HG03095 (cell line): ENCODE measurements at regions not wholly inside any gene's neighbourhood (a gene's known extent, or its start where the extent isn't known, plus 50 kb on each side); places are given as distances from the start of the nearest gene placed in this dataset.

ENCODE experiments used
- ATAC-seq: cut with Tn5 transposase; IDR thresholded peaks from one replicate; pipeline ENCODE4 v1.9.1; 2021; ENCODE audit warnings: moderate library complexity; ENCODE audit not compliant: unreplicated experiment

DNA sequence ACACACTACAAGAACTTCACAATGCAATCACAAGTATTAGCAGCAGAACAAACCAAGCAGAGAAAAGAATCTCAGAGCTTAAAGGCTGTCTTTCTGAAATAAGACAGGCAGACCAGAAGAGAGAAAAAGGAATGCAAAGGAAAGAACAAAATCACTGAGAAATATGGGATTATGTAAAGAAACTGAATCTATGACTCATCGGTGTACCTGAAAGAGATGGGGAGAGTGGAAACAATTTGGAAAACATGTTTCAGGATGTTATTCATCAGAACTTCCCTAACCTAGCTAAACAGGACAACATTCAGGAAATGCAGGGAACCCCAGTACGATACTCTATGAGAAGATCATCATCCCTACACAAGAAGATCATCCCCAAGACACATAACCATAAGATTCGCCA, 499.0 kb upstream of the CHAC2 start:
- ATAC-seq: no peak

DNA sequence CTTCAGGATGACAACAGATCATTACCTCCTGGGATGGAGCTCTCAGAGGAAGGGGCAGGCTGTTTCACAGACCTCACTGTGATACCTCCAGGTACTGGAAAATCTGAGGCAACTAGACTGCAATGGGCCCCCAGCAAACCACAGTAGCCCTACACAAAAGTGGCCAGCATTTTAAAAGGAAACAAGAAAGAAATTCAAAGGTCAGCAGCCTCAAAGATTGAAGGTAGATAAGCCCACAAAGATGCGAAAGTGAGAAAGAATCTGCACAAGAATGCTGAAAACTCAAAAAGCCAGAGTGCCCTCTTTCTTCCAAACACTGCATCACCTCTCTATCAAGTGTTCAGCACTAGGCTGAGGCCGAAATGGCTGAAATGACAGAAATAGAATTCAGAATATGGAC, 499.5 kb upstream of the CHAC2 start:
- ATAC-seq: no peak

DNA sequence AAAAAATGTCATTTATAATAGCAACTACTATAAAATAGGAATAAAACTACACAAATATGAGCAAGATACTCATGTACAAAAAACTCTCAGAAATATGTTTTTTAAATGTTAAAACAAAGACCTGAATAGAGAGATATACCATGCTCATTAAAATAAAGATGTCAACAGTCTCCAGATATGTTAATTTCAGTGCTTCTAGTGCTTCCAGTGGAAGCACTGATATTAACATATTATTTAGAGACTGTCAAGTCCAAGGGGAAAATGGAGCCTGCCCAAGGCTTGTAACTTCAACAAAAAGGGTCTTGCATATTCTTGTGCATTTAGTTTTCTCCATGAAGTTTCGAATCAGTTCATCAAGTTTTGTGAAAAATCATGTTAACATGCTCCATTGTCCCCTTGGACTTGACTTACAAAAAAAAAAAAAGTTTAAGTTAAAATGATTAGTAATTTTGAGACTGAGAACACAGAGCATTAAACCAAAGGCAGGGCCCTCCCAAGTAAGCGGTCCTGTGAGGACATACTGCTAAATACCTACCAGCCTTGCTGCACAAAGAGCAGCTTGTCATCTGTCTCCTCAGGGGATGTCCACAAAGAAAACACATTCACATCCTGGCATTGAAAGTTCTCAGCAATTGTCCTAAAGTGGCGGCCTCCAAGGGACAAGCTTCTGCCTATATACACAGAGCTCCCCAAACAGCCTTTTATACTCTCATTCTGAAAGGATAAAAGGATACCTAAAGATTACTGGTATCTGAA, 501.9 kb upstream of the CHAC2 start:
- ATAC-seq: no peak

DNA sequence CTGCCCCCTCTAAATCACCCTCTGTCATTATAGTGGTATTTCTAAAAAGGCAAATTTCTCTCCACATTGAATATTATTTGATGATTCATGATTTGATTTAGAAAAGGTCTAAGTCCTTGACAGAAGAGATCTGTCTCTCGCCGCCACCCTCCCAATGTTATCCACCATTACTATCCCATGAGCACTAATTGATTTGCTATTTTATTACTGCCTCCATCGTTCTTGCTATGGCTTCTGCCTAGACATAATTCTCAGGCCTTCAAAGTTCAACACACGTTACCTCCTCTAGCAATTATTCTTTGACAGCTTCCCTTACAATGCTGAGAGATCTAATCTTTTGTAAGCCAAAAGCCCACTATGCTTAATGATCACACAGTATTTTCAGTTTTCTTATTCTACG, 507.0 kb upstream of the CHAC2 start:
- no peak for ATAC-seq

DNA sequence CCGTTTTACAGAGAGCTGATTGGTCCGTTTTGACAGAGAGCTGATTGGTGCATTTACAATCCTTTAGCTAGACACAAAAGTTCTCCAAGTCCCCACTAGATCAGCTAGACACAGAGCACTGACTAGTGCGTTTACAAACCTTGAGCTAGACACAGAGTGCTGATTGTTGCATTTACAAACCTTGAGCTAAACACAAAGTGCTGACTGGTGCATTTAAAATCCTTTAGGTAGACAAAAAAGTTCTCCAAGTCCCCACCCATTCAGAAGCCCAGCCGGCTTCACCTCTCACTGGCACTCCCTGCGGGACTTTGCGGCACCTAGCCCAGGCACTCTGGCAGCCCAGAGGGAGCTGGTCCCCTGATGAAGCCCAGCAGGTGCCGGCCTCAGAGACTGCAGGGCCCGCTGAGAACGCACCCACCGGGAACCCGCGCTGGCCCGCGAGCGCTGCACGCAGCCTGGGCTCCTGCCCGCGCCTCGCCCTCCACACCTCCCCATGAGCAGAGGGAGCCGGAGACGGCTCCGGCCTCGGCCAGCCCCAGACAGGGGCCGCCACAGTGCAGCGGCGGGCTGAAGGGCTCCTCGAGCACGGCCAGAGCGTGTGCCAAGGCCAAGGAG, 508.1 kb upstream of the CHAC2 start:
- no peak for ATAC-seq

DNA sequence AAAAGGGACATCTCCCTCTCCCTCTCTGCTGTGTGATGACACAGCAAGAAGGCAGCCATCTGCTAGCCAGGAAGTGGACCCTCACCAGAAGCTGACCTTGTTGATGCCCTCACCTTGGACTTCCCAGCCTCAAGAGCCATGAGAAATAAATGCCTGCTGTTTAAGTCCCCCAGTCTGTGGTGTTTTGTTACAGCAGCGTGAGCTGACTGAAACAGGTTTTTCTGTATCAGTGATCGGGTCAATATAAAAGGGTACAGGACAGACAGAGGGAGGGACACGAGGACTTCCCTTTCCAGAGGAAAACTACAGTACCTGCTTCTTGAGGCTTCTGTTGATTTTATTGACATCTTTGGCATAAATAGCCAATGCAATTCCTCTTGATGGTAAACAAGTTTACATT, 510.3 kb upstream of the CHAC2 start:
- no peak for ATAC-seq

DNA sequence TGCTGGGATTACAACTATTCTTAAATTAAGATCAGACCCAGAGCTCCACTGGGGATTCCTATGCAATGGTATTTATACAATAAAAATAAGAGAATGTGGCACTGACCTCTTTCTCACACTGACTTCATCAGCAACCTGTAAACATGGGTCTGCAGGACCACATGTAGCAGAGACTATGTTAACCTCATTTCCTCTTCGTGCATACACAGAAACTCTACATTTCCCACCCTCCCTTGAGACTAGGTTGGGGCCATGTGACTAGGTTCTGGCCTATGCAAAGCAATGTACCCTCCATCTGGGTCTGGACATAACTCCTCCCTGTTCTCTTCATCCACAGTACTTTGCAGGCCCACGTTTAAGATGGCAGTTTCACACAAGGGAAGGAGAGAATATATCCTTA, 514.4 kb upstream of the CHAC2 start:
- no peak for ATAC-seq

DNA sequence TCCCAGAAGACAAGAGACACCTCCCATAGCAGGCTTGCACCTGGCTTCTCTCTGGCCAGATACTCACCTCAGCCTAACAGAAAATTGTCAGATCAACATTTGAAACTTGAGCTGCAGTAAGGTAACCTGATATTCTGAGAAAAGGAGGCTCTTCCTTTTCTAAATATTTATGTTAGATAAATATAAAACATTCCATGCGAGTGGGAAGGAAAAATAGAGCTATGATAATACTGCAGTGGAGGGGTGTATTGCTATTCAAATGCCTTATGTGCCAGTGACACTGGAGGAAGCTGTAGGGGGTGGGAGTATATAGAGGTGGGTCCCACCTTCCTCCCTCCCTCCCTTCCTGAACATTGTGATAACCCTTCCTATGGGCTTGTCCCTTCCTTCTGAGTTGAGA, 515.5 kb upstream of the CHAC2 start:
- no peak for ATAC-seq

DNA sequence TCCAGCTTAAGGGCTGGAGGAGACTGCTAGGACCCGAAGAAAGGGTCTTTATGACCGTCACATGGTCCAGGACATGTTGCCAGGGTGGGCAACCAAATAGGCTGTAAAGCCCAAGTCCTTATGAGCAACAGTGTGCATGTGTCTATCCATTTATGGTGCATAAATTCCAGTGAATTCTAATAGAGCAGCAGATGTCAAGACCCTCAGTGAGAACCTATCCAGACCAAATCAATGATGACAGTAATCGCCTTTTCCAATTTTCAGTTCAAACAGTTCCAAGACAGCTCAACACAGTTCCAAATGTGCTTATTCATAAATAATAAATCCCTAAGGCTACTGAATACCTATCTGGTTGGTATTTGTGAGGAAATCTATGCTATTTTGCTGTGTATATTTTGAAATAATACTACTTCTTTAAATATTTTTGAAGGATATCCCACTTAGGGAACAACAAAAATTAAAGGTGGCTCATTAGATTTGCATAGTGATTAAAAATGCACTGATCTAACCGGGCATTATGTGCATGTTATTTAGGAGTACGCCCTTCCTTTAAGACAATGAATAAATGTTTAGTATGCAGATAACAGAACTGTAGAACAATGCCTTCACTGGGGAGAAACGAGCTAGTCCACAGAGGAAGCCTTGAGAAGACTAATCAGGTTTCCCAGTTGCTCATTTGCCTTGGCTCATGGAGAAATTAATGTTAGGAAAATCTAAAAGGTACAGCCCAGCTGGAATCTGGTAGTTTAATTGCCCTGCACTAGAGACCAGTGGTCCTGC, 519.5 kb upstream of the CHAC2 start:
- no peak for ATAC-seq

DNA sequence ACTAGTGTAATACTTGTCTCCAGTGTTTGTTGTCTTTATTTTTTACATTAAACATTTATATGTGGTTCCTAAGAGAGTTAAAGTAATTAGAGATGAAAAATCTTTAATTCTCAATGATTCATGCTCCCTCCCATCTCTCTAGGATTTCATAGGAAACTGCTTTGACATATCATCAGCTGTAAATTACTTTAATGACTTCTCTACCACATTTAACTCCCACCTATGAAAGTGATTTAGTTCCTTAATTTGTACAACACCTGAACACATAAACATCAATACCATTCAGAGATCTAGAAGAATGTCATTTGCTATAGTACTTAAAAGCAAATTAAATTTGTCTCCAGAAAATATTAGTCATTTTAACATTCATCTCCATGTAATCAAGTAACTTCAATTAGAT, 524.2 kb upstream of the CHAC2 start:
- ATAC-seq: no peak

DNA sequence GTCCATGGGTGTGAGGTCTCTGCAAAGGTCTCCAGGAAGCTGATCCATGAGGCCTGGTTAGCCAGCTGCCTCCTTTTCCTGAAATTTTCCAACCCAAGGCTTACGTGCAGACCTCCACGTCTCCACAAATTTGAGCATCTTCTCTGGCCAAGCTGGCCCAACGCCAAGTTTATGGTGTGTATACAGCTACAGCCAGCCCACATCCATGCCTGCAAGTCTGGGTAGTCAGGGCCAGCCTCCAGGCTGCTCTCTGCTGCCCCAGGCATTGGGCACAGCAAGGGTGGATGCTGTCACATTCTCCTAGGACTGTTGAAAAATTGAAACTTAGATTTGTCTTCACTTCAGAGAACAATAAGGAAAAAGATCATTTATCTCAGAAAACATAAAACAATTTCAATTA, 525.5 kb upstream of the CHAC2 start:
- ATAC-seq: no peak

DNA sequence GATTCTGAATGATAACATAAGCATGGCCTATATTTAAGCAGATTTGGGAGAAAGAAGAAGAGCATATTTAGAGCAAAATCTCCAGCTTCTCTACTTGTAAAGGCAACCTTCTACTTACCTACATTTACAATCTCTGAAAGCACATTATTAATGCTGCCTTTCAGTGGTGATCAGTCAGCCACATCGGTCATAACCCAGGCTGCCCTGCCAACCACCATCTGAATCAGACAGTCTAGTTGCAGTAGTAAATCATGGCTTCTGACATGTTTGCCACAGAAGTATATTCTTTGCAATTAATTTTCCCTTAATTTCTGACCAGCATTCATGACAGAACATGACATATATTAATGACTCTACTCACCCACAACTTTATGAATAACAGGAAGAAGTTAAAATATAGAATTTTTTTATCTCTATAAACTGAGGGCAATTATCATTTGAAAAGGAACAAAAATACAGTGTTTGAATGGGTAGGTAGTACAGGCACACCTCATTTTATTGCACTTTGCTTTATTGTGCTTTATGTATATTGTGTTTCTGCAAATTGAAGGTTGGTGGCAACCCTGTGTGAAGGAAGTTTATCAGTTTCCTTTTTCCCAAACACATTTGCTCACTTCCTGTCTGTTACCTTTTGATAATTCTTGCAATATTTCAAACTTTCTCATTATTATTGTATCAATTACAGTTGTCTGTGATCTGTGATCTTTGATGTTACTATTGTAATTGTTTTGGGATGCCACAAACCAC, 531.6 kb upstream of the CHAC2 start:
- no peak for ATAC-seq

DNA sequence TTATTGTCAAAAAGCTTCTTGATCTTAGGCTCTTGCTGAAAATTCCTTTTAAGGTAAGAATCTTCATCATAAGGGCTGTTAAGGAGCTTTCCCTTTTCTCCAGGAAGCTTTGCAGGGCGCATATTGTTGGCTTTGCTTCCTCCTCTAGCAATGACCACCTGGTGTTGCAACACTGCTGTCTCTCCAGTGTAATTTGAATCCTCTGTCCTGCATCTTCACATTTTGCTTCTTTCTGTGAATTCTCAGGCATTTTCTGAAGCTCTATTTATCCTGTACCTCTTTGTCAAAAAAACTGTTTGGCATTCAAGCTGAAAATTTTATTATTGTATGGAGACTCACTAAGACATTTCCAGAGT, 533.1 kb upstream of the CHAC2 start:
- no peak for ATAC-seq

DNA sequence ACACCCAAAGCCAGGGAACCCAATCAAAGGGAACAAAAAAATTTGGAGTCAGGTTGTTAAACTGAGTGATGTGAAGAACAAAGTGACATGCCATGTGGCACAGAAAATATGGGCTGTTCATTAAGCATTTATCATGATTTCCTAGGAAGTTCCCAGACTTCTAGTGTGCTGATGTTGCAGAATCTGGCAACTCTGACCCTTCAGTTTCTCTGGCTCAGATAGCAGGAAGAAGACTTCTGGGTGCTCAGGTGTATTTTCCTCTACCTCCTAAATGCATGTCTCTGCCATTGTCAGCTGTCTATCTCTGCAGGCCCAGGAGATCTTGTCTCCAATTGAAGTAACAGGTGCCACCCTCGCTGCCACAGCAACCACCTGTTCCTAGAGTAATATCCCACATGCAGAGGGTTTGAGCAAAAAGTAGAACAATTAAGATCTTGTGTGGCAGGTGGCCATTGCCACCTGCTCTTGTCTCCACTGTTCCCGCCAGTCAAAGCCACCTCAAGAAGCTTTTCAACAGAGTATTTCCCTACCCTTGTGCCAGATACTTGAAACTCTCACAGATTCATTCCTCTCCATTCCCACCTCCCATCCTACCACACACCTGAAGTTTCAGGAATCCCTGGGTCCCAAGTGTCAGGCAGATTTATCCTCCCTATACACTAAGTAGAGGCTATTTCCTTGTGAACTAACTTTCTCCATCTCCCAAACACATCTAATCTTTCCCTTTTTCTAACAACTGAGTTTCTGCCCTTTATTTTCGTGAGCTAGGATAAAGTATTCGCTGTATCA, 533.7 kb upstream of the CHAC2 start:
- no peak for ATAC-seq

DNA sequence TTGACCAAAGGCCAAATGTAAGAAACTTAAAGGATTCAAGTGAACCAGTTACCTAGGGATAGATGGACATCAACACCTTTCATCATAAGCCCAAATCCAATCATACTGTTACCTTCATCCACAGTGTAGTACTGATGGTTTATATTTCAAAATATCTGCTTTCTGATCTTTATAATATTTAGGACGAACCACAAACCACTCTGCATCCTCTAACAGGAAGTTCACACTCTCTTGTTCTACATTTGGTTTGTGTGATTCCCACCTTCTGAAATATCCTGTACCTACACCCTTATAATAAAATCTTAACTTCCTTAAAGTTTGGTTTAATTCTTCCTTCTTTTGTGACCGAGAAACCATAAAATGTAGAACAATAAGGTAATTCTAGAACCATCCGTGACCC, 535.7 kb upstream of the CHAC2 start:
- ATAC-seq: no peak

DNA sequence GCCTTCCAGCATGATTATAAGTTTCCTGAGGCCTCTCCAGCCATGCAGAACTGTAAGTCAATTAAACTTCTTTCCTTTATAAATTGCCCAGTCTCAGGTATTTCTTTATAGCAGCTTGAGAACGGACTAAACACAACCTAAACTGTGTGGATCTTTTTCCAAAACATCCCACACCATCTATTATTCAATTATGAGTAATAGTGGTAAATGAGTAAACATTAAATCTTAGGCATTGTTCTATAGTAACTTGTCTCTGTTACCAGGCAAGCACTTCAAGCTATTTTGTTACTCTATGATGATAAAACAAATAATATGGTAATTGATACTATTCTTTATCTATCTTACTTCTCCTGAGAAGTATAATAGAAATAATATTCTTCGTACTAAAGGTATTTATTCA, 536.9 kb upstream of the CHAC2 start:
- no peak for ATAC-seq

DNA sequence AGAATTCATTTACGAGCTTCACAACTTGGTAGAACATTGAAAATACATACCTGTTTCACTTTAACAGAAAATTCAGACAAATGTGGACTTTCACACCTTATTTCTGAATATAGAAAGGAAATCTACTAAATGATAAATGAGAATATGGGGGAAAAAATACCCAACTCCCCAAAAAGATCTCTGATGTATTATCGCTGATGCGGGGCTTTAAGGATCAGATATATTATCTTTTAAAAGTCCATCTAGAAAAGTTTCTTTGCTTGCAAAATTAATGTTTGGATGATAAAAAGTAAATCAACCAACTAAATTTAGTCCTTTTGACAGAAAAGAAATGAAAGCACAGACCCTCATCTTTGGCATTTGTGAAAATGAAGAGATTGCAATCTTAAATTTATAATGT, 540.1 kb upstream of the CHAC2 start:
- ATAC-seq: no peak

DNA sequence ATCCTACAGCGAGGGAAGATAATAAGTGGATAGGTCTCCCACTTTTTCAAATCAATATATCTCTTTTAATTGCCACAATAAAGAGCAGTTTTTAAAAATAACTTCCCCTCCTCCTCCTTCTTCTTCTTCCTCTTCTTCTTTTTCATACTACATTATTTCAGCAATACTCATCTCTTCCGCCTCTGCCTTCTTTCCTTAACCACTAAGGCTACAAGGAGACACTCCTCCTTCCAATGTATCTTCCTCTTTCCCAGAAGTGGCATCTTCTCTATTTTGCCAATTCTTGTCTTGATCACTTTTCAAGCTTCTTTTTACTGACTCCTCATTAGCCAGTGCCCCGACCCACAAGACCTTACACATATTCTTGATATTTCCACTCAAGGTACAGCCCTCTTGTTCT, 546.6 kb upstream of the CHAC2 start:
- no peak for ATAC-seq

DNA sequence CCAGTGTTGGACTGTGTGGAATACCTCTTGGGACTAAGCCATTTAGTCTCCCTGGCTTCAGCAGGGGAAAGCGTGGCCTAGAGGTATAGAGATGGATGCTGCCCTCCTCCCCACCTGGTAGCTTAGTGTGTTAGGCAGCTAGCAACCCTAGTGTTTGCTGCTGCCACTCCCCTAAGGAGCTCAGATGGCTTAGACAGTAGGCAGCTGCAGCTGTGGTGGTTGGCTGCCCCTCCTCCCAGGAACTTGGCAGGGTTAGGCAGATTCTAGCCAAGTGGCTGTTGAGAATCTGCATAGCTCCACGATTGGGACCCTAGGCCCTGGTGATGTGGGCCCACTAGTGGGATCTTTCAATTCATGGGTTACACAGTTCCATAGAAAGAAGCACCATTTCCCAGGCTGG, 550.4 kb upstream of the CHAC2 start:
- ATAC-seq: no peak

DNA sequence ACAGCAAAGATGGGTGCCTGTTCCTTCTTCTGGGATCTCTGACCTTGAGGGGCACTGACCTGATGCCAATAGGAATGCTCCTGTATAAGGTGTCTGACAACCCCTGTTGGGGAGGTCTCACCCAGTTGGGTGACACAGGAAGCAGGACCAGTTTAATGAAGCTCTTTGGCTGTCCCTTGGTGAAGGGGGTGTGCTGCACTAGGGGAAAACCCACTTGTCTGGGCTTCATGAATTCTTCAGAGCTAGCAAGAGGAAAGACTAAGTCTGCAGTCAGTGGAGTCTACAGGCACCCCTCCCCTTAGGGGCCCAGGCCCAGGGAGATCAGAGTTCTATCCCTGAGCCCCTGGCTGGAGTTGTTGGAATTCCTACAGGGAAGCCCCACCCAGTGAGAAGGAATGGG, 550.8 kb upstream of the CHAC2 start:
- ATAC-seq: no peak

DNA sequence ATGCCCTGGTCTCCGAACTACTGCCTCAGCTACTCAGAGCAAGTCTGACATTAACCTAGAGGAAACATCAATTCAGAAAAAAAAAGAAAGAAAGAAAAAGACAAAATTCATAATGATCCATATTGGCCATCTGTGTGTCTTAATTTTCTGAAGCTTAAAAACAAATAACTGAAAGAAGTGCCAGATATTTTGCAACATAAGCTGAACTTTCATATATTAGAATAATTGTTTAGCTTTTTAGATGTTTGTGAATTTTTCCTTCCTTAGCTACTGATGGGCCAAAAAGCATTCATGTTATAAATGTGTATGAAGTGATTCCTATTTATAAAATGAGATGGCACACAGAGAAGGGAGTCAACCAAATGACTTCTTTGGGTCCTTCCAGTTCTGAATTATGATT, 555.0 kb upstream of the CHAC2 start:
- ATAC-seq: no peak
